GM18868 (cell line): ENCODE measurements at regions not wholly inside any gene's neighbourhood (a gene's known extent, or its start where the extent isn't known, plus 50 kb on each side); places are given as distances from the start of the nearest gene placed in this dataset.
"Not testable (repeated sequence)": the region's sequence is repeated elsewhere in the genome, so short reads cannot be mapped to it uniquely, and the experiment has no call there.

Experiments
- ATAC-seq: cut with Tn5 transposase; IDR thresholded peaks from one replicate; pipeline ENCODE4 v1.9.1; 2021; ENCODE audit warnings: mild to moderate bottlenecking, moderate library complexity; ENCODE audit not compliant: unreplicated experiment

- ATAC-seq: peak; percentile 95
Measured at GRCh38 chr21:28334407-28334806, 658.3 kb downstream of the LTN1 start.

DNA sequence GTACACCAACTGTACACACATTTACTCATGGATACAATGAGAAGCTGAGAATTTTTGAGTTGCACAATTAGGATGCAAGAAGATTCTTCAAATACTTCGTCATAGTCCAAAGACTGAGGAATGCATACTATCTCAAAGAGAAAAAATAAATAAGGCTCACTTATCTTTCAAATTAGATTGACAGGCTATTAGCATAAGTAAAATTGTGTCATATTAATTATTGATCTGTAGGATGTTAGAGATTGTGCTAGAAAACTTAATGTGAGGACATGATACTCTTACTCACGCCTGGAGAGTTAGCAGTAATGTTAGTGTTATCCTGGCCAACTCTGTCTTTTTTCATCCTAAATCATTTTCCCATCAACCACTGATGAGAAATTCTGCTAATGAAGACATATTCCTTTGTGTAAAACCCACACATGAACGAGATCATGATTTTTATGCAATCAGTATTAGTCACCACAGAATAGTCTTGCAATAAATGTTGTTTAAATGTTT is 659.0 kb downstream of the LTN1 start:
- no peak for ATAC-seq

GRCh38 chr21:28332796-28333195 is 659.9 kb downstream of the LTN1 start:
- ATAC-seq: no peak

DNA sequence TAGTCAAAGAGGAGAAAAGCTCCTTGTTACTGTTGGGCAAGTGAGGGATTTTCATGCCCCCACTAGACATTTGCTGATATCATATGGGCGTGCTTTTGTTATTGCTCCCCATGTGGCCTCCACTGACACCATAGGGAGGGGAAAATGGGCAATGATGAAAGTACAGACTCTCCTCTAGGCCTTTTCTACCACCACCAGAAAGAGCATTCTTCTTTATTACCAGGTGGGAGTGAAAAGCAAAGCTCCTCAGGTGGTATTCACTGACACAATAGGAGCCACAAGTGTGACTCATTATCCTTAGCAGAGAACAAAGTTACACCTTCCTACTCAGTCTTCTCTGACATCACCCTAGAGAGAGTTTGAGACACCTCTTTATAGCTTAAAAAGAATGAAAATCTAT is 667.1 kb downstream of the LTN1 start:
- ATAC-seq: no peak

DNA sequence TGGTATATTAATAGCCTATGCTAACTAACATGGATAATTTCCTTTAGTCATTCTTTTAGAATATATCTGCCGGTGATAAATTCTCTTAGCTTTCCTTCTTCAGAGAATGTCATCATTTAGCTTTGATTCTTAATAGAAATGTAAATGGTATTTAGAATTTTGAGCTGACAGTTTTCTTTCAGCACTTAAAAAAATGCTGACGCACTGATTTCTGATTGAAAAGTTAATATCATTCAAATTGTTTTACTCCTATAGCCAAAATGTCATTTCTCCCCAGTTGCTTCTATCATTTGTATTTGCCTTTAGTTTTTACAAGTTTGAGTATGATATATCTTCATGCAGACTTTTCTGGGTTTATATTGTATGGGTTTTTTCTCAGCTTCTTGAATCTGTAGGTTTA is 668.0 kb downstream of the LTN1 start:
- no peak for ATAC-seq

DNA sequence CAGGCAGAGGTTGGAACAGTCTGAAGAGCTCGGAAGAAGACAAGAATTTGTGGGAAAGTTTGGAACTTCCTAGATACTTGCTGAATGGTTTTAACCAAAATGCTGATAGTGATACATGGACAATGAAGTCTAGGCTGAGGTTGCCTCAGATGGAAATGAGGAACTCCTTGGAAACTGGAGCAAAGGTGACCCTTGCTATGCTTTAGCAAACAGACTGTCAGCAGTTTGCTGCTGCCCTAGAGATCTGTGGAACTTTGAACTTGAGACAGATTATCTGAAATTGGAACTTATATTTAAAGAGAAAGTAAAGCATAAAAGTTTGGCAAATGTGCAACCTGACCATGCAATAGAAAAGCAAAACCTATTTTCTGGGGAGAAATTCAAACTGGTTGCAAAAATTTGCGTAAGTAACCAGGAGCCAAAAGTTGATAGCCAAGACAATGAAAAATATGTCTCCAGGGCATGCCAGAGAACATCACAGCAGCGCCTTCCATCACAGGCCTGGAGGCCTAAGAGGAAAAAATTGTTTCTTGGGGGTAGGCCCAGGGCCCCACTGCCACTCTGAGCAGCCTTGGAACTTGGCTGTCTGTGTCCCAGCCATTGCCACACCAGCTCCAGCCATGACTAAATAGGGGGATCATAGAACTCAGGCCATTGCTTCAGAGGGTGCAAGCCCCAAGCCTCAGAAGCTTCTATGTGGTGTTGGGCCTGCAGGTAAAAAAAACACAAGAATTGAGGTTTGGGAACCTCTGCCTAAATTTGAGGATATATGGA is 675.3 kb downstream of the LTN1 start:
- ATAC-seq: no peak

- no peak for ATAC-seq
Measured at GRCh38 chr21:28311411-28312190, 681.1 kb downstream of the LTN1 start.

- ATAC-seq: no peak
Measured at GRCh38 chr21:28310711-28311110, 682.0 kb downstream of the LTN1 start.

DNA sequence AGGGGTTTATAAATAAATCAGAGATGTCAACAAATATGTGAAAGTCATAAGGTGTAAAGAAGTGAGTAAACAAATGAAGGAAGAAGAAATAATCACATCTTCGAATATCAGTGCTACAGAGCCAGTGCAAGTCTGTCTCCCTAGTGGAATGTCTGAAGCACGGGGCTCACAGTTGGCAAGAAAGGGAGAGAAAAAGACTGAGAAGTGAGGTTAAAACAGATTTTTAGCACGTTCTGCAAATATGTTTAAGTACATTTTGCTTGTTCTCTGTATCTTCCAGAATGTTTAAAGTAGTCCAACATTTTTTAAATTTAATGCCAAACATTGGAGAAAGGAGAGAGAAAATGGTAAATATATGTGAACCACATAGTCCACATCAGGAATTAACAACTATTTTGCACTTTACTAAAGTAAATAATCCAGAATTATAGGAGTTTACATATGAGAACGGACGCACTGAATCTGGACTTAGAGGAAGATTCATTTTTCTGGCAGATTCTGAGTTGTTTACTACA is 682.4 kb downstream of the LTN1 start:
- no peak for ATAC-seq

DNA sequence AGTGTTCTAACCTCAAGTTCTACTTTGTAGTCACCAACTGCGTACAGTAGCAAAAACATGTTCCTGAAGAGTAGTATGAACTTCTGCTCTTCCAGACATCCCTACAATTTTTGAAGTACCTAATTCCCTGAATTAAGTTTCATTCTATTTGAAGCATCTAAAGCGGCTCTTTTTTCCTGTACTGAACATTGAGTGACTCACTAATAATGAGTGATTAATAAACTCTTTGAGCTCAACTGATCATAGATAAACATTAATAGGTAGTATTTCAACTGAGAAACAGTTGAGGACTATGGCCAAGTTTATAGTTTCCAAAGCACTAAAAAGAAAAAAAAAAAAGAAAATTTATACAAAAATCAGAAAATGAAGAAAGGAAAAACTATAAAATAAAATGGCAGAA is 683.1 kb downstream of the LTN1 start:
- ATAC-seq: no peak

GRCh38 chr21:28308516-28308915 is 684.2 kb downstream of the LTN1 start:
- no peak for ATAC-seq

GRCh38 chr21:28299946-28300345 is 692.7 kb downstream of the LTN1 start:
- no peak for ATAC-seq

DNA sequence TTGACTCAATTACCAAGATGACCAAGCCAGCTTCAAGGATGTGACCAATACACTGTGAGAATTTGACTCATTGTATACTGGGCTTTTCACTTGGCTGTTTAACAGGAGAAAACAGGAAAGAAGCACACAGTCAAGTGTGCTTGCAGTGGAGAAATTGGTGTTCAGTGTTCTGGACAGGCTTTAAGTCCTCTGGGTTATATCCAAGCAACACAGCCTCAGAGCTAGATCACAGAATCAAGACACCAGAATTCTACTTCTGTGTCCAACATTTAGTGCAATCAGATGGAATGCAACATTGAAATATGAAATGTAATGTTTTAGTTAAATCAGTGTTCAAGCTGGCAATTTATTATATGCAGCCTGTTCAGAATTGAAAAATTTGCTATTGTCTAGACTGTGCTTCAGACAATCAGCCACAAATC is 694.4 kb downstream of the LTN1 start:
- no peak for ATAC-seq

DNA sequence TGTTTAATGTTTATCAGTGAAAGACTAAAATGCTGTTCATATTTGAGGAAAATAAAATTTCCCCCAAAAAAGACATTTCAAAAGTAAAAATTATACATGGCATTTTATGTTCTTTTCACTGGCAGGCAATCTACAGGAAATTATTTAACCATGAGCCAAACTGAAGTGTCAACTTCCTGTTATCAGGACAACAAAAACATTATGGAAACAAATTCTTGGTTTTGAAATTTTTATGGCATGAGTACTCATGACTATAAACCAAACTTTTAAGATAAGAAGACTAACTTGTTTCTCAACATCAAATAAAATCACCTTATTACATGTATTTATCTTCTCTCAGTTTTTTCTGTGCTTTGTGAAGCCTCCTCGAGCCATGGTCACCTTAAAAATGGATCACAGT is 698.6 kb downstream of the LTN1 start:
- ATAC-seq: no peak

DNA sequence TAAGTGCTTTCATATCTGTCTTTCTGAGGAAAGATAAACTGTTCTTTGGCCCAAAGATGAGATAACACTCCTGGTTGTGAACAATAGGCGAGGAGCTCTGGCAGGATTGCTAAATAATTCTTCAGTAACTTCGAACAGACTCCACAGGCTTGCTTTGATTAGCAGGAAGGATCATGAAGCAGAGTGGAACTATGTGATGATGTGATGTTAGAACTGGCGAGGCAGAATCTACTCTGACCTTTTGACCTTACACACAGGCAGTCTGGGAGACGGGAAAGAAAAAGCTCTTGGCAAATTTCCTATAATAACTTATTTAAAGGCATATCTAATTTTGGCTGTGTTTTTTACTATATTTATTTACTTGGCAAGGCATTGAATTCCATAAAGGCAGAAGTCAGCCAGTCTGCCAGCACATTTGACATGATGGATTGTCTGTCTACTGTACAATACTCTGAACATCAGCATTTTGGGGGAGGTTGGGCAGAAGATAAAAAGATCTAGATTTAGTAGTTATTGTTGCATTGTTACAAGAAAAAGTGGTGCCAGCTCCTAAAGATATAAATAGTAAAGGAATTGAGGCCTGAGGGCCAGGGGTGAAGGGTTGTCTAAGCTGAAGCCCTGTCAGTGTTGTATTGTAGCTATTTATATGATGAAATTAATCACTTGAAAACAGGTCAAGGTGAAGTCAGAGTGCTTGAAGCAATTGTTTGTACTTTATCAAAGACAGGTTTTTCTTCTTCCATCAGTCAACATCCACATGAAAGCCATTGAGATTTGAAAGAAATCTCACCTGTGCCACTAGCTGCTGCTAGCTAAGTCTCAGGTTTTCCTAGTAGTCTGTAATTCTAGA is 708.8 kb downstream of the LTN1 start:
- ATAC-seq: no peak

GRCh38 chr21:28282833-28283232 is 709.8 kb downstream of the LTN1 start:
- ATAC-seq: no peak

DNA sequence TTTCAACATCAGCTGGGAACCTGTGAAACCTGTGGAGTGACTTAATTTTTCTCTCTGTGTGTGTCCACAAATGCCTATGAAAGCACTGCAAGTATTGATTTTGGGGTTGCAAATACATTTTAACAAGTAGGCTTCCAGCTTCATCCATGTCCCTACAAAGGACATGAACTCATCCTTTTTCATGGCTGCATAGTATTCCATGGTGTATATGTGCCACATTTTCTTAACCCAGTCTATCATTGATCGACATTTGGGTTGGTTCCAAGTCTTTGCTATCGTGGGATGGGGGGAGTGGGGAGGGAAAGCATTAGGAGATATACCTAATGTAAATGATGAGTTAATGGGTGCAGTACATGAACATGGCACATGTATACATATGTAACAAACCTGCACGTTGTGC is 711.3 kb downstream of the LTN1 start:
- ATAC-seq: not testable (repeated sequence)

- no peak for ATAC-seq
Measured at GRCh38 chr21:28280611-28281010, 712.1 kb downstream of the LTN1 start.

DNA sequence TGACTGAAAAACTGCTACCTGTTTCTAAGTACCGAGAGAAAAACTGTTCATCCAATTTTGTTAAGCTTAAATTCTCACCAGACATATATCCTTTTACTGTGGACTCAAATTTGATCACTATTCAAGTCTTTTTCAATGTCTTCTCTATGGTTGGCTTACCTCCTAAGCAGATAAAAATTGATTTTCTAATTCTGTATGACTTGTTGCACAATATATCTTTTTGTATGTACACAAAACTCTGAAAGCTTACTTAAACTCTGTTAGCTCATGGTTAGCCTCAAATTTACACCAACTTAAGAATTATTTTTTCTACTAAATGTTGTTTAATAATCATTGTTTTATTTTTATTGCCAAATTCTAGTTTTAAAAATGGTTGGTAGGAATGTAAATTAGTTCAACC is 715.4 kb downstream of the LTN1 start:
- ATAC-seq: no peak

GRCh38 chr21:28272272-28272992 is 720.2 kb downstream of the LTN1 start:
- ATAC-seq: no peak
